ENCODE measurements at regions not wholly inside any gene's neighbourhood (a gene's known extent, or its start where the extent isn't known, plus 50 kb on each side); places are given as distances from the start of the nearest gene placed in this dataset.

DNA sequence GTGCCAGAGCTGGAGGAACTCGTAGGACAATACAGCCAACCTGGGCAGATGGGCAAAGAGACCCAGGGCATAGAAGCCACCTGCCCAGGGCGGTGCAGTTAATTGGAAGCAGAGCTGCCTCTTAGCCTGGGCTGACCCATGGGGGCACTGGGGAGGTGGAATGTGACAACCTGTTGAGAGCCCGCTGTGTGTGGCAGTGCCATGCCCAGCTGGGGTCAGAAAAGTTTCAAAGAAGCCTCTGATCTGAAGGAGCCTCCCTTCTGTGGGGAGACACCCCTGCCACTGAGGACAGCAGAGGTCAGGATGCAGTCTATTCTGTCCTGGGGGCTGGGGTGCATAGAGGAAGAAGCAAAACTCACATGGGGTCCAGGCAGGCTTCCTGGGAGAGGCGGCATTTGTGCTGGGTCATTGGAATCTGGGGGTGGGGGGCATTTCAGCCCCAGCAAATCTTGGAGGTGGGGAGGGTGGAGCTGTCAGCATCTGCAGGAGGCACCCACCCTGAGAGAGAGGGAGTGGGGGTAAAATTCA lies 176.1 kb upstream of the CIBAR2 start:
- TF ChIP-seq EZH2 (IDR thresholded peaks at IDR 0.05; ENCODE audit: low read length) = no peak
- TF ChIP-seq, protein P1, sequence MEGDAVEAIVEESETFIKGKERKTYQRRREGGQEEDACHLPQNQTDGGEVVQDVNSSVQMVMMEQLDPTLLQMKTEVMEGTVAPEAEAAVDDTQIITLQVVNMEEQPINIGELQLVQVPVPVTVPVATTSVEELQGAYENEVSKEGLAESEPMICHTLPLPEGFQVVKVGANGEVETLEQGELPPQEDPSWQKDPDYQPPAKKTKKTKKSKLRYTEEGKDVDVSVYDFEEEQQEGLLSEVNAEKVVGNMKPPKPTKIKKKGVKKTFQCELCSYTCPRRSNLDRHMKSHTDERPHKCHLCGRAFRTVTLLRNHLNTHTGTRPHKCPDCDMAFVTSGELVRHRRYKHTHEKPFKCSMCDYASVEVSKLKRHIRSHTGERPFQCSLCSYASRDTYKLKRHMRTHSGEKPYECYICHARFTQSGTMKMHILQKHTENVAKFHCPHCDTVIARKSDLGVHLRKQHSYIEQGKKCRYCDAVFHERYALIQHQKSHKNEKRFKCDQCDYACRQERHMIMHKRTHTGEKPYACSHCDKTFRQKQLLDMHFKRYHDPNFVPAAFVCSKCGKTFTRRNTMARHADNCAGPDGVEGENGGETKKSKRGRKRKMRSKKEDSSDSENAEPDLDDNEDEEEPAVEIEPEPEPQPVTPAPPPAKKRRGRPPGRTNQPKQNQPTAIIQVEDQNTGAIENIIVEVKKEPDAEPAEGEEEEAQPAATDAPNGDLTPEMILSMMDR (optimal IDR thresholded peaks at IDR 0.05 in 1 of 3, IDR thresholded peaks at IDR 0.05 in 1 of 3, conservative IDR thresholded peaks at IDR 0.05 in 1 of 3; ENCODE audit: extremely low read depth in 1 of 3, insufficient read depth in 2 of 3, low read length in 3 of 3) = no peak
